WTC11 (cell line): ENCODE measurements at regions not wholly inside any gene's neighbourhood (a gene's known extent, or its start where the extent isn't known, plus 50 kb on each side); places are given as distances from the start of the nearest gene placed in this dataset.

Source experiments
- ATAC-seq: fragments of 200-7000 bp; cut with Tn5 transposase; 2 replicates; pipeline ENCODE4 v1.10.0; 2021; ENCODE audit warnings: mild to moderate bottlenecking, moderate library complexity
- CTCF ChIA-PET: fragments of 300-600 bp; sonication (Branson Sonifier 250); formaldehyde crosslinking; loops from one replicate; lab custom pipeline; 2021; ENCODE audit warnings: antibody characterized with exemption; lab: Charles Lee
- POLR2A ChIA-PET: fragments of 350-600 bp; sonication (Branson Sonifier 250); formaldehyde crosslinking; loops from one replicate; lab custom pipeline; 2021; ENCODE audit warnings: antibody characterized with exemption; lab: Charles Lee
- DNase-seq: peaks from one replicate; pipeline ENCODE4 v3.0.0; 2021; ENCODE audit warnings: low spot score
- H3K27ac Mint-ChIP-seq: 2 replicates; pipeline ENCODE4 v1.8.0; 2021; ENCODE audit warnings: mixed read lengths
- H3K27me3 Mint-ChIP-seq: 2 replicates; pipeline ENCODE4 v1.8.0; 2021; ENCODE audit warnings: low read depth, mild to moderate bottlenecking, moderate library complexity, mixed read lengths
- H3K36me3 Mint-ChIP-seq: 2 replicates; pipeline ENCODE4 v1.8.0; 2021; ENCODE audit warnings: mixed read lengths
- H3K4me1 Mint-ChIP-seq: 2 replicates; pipeline ENCODE4 v1.8.0; 2022; ENCODE audit warnings: mixed read lengths
- H3K4me3 Mint-ChIP-seq: 2 replicates; pipeline ENCODE4 v1.8.0; 2021; ENCODE audit warnings: mild to moderate bottlenecking, moderate library complexity, mixed read lengths
- H3K9me3 Mint-ChIP-seq: 2 replicates; pipeline ENCODE4 v1.8.0; 2021; ENCODE audit warnings: mixed read lengths
- HMGA2 ChIP-seq: fragments of 250-450 bp; sonication (Bioruptor Pico); IDR thresholded peaks from 2 replicates; pipeline ENCODE4 v1.4.0; 2021; ENCODE audit warnings: mild to moderate bottlenecking, moderate library complexity
- JAZF1 ChIP-seq: fragments of 250-450 bp; sonication (Bioruptor Pico); IDR thresholded peaks from 2 replicates; pipeline ENCODE4 v1.9.0; 2021; ENCODE audit warnings: moderate library complexity, mild to moderate bottlenecking, inconsistent platforms
- JUN ChIP-seq: sonication (generic); formaldehyde crosslinking; IDR thresholded peaks from 2 replicates; pipeline ENCODE4 v1.8.0; 2023; ENCODE audit warnings: mild to moderate bottlenecking, missing genetic modification reagents
- MXD4 ChIP-seq: fragments of 250-450 bp; sonication (Bioruptor Pico); IDR thresholded peaks from 2 replicates; pipeline ENCODE4 v1.8.0; 2021; ENCODE audit warnings: mild to moderate bottlenecking, moderate library complexity, borderline replicate concordance
- NFYB ChIP-seq: sonication (generic); formaldehyde crosslinking; conservative IDR thresholded peaks from 2 replicates; pipeline ENCODE4 v1.8.0; 2022; ENCODE audit warnings: low read depth, missing genetic modification reagents
- NR1H2 ChIP-seq: sonication (generic); formaldehyde crosslinking; IDR thresholded peaks from 2 replicates; pipeline ENCODE4 v1.9.0; 2021; ENCODE audit warnings: mild to moderate bottlenecking, moderate library complexity, missing genetic modification reagents
- OVOL2 ChIP-seq: fragments of 250-450 bp; sonication (Bioruptor Pico); IDR thresholded peaks from 2 replicates; pipeline ENCODE4 v1.9.0; 2021; ENCODE audit warnings: mild to moderate bottlenecking, borderline replicate concordance
- TEAD1 ChIP-seq: sonication (generic); formaldehyde crosslinking; IDR thresholded peaks from 2 replicates; pipeline ENCODE4 v1.8.0; 2022; ENCODE audit warnings: mild to moderate bottlenecking, missing genetic modification reagents
- TEAD4 ChIP-seq: sonication (generic); formaldehyde crosslinking; IDR thresholded peaks from 2 replicates; pipeline ENCODE4 v1.8.0; 2022; ENCODE audit warnings: mild to moderate bottlenecking, missing genetic modification reagents
- ZBTB21 ChIP-seq: sonication (generic); formaldehyde crosslinking; IDR thresholded peaks from 2 replicates; pipeline ENCODE4 v1.8.1; 2023; ENCODE audit warnings: mild to moderate bottlenecking, missing genetic modification reagents, borderline replicate concordance
- ZNF138 ChIP-seq: sonication (generic); formaldehyde crosslinking; conservative IDR thresholded peaks from 2 replicates; pipeline ENCODE4 v1.8.1; 2022; ENCODE audit warnings: mild to moderate bottlenecking, moderate library complexity, missing genetic modification reagents
- ZNF219 ChIP-seq: sonication (generic); formaldehyde crosslinking; IDR thresholded peaks from 2 replicates; pipeline ENCODE4 v1.8.0; 2023; ENCODE audit warnings: missing genetic modification reagents, mild to moderate bottlenecking, borderline replicate concordance
- ZNF232 ChIP-seq: sonication (generic); formaldehyde crosslinking; IDR thresholded peaks from 2 replicates; pipeline ENCODE4 v1.8.0; 2022; ENCODE audit warnings: mild to moderate bottlenecking, missing genetic modification reagents
- ZNF317 ChIP-seq: sonication (generic); formaldehyde crosslinking; IDR thresholded peaks from 2 replicates; pipeline ENCODE4 v1.8.1; 2023; ENCODE audit warnings: low read depth, mild to moderate bottlenecking, moderate library complexity, missing genetic modification reagents, borderline replicate concordance
- TF ChIP-seq, protein P1 (sequence below): sonication (generic); formaldehyde crosslinking; IDR thresholded peaks from 2 replicates; pipeline ENCODE4 v1.8.1; 2023; ENCODE audit warnings: mild to moderate bottlenecking, missing genetic modification reagents, borderline replicate concordance
- TF ChIP-seq, protein P2 (sequence below): fragments of 250-450 bp; sonication (Bioruptor Pico); IDR thresholded peaks from 2 replicates; pipeline ENCODE4 v2.1.2; 2022; ENCODE audit warnings: mild to moderate bottlenecking, moderate library complexity
- TF ChIP-seq, protein P3 (sequence below): fragments of 250-450 bp; sonication (Bioruptor Pico); IDR thresholded peaks from 2 replicates; pipeline ENCODE4 v1.8.0; 2021; ENCODE audit warnings: mild to moderate bottlenecking
- TF ChIP-seq, protein P4 (sequence below): sonication (generic); formaldehyde crosslinking; IDR thresholded peaks from 2 replicates; pipeline ENCODE4 v1.8.1; 2023; ENCODE audit warnings: mild to moderate bottlenecking, missing genetic modification reagents, moderate library complexity
- TF ChIP-seq, protein P5 (sequence below): fragments of 250-450 bp; sonication (Bioruptor Pico); IDR thresholded peaks from 2 replicates; pipeline ENCODE4 v1.9.0; 2021; ENCODE audit warnings: mild to moderate bottlenecking
- TF ChIP-seq, protein P6 (sequence below): sonication (generic); formaldehyde crosslinking; conservative IDR thresholded peaks from 2 replicates; pipeline ENCODE4 v1.8.1; 2023; ENCODE audit warnings: mild to moderate bottlenecking, low read depth, missing genetic modification reagents, moderate library complexity

DNA sequence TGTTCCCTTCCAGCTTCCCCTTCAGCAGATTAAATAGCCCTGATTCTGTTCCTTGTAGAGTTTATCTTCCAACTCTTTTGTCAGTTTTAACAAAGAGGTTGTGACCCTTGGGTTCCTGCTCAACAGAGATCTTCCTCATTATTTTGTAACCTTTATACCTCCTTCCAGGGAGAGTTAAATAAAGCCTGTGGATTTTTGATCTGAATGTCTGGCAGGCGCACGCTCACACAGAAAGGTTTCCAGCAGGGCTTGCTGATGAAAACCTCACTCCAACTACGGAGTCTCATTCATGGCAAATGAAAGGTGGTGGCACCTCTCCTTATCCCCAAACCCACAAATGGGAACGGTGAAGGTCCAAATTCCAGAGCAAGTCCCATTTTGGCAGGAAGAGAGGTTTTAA is 129.0 kb downstream of the SREK1 start (continued):
- TF ChIP-seq, protein P1, sequence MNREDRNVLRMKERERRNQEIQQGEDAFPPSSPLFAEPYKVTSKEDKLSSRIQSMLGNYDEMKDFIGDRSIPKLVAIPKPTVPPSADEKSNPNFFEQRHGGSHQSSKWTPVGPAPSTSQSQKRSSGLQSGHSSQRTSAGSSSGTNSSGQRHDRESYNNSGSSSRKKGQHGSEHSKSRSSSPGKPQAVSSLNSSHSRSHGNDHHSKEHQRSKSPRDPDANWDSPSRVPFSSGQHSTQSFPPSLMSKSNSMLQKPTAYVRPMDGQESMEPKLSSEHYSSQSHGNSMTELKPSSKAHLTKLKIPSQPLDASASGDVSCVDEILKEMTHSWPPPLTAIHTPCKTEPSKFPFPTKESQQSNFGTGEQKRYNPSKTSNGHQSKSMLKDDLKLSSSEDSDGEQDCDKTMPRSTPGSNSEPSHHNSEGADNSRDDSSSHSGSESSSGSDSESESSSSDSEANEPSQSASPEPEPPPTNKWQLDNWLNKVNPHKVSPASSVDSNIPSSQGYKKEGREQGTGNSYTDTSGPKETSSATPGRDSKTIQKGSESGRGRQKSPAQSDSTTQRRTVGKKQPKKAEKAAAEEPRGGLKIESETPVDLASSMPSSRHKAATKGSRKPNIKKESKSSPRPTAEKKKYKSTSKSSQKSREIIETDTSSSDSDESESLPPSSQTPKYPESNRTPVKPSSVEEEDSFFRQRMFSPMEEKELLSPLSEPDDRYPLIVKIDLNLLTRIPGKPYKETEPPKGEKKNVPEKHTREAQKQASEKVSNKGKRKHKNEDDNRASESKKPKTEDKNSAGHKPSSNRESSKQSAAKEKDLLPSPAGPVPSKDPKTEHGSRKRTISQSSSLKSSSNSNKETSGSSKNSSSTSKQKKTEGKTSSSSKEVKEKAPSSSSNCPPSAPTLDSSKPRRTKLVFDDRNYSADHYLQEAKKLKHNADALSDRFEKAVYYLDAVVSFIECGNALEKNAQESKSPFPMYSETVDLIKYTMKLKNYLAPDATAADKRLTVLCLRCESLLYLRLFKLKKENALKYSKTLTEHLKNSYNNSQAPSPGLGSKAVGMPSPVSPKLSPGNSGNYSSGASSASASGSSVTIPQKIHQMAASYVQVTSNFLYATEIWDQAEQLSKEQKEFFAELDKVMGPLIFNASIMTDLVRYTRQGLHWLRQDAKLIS (CRISPR knock-in tag): no peak
- TF ChIP-seq NR1H2 (CRISPR knock-in tag): no peak
- TF ChIP-seq HMGA2 (CRISPR knock-in tag): no peak

DNA sequence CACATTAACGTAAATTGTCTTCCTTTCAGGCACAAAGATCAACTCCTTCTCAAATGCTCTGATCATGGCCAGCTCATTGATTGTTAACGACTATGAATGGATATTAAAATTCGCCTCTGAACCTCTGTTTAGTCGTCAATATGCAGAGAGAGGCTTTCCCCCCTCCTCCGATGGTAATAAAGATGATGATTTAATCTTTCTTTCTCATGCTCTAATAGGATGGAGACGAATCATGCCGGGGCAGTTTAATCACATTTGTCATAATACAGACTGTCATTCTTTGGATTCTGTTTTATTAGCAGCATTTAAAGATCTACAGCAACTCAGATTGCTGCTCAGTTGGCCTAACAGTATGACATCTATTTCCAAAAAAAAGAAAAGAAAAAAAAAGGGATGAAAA is 132.9 kb downstream of the SREK1 start:
- Mint-ChIP-seq H3K4me1 (no peaks in the 10 kb centered on the region), H3K36me3 (no peaks in the 10 kb centered on the region), H3K4me3 (no peak overlapping the region)
- no peak for TF ChIP-seq ZNF232 (CRISPR knock-in tag)
- TF ChIP-seq, all 79 proteins: peak for 0
- Mint-ChIP-seq H3K27ac (no peak overlapping the region), H3K9me3 (no peaks in the 10 kb centered on the region), H3K27me3 (no peaks in the 10 kb centered on the region; the same call in 1 of the 2 replicates)
- CTCF ChIA-PET: no interaction called here
- no peak for DNase-seq
- POLR2A ChIA-PET: no interaction called here
- ATAC-seq: no peak

DNA sequence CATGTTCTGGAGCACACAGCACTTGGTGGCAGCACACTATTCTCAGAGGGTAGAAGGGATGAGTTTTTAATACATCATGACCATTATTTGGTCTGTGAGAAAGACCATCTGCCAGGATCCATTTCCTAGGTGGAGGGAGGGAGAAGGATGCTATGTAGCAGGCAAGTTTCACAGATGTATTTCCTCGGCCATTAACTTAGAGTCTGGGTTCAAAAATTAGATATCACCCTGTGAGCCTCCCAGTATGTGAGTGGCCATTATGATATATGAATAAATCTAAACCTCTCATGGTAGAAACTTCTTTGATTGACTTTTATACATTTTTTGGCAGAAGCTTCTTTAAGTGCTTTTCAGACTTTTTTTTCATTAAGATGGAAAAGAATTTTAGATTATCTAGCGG is 133.9 kb downstream of the SREK1 start:
- no peaks in the 10 kb centered on the region for H3K4me1 Mint-ChIP-seq
- ATAC-seq (no peak), DNase-seq (no peak)
- ChIA-PET POLR2A (no interaction called here), CTCF (no interaction called here)
- H3K36me3 Mint-ChIP-seq: no peaks in the 10 kb centered on the region
- no peak overlapping the region for H3K4me3 Mint-ChIP-seq
- no peaks in the 10 kb centered on the region for H3K9me3 Mint-ChIP-seq
- no peaks in the 10 kb centered on the region; the same call in 1 of the 2 replicates for H3K27me3 Mint-ChIP-seq
- no peak overlapping the region for H3K27ac Mint-ChIP-seq
- no peak for TF ChIP-seq OVOL2 (CRISPR knock-in tag)
- TF ChIP-seq MXD4 (CRISPR knock-in tag): no peak
- TF ChIP-seq, protein P2, sequence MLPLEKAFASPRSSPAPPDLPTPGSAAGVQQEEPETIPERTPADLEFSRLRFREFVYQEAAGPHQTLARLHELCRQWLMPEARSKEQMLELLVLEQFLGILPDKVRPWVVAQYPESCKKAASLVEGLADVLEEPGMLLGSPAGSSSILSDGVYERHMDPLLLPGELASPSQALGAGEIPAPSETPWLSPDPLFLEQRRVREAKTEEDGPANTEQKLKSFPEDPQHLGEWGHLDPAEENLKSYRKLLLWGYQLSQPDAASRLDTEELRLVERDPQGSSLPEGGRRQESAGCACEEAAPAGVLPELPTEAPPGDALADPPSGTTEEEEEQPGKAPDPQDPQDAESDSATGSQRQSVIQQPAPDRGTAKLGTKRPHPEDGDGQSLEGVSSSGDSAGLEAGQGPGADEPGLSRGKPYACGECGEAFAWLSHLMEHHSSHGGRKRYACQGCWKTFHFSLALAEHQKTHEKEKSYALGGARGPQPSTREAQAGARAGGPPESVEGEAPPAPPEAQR (CRISPR knock-in tag): no peak
- TF ChIP-seq, protein P3, sequence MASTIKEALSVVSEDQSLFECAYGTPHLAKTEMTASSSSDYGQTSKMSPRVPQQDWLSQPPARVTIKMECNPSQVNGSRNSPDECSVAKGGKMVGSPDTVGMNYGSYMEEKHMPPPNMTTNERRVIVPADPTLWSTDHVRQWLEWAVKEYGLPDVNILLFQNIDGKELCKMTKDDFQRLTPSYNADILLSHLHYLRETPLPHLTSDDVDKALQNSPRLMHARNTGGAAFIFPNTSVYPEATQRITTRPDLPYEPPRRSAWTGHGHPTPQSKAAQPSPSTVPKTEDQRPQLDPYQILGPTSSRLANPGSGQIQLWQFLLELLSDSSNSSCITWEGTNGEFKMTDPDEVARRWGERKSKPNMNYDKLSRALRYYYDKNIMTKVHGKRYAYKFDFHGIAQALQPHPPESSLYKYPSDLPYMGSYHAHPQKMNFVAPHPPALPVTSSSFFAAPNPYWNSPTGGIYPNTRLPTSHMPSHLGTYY (CRISPR knock-in tag): no peak
- TF ChIP-seq, protein P4, sequence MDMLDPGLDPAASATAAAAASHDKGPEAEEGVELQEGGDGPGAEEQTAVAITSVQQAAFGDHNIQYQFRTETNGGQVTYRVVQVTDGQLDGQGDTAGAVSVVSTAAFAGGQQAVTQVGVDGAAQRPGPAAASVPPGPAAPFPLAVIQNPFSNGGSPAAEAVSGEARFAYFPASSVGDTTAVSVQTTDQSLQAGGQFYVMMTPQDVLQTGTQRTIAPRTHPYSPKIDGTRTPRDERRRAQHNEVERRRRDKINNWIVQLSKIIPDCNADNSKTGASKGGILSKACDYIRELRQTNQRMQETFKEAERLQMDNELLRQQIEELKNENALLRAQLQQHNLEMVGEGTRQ (CRISPR knock-in tag): no peak
- no peak for TF ChIP-seq NFYB
- TF ChIP-seq ZBTB21: no peak
- TF ChIP-seq JUN (CRISPR knock-in tag): no peak
- TF ChIP-seq ZNF138: no peak
- TF ChIP-seq ZNF317 (CRISPR knock-in tag): no peak
- no peak for TF ChIP-seq TEAD1 (CRISPR knock-in tag)
- TF ChIP-seq, protein P5, sequence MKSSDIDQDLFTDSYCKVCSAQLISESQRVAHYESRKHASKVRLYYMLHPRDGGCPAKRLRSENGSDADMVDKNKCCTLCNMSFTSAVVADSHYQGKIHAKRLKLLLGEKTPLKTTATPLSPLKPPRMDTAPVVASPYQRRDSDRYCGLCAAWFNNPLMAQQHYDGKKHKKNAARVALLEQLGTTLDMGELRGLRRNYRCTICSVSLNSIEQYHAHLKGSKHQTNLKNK (CRISPR knock-in tag): no peak
- TF ChIP-seq TEAD4 (CRISPR knock-in tag): no peak
- TF ChIP-seq JAZF1 (CRISPR knock-in tag): no peak
- TF ChIP-seq, protein P6, sequence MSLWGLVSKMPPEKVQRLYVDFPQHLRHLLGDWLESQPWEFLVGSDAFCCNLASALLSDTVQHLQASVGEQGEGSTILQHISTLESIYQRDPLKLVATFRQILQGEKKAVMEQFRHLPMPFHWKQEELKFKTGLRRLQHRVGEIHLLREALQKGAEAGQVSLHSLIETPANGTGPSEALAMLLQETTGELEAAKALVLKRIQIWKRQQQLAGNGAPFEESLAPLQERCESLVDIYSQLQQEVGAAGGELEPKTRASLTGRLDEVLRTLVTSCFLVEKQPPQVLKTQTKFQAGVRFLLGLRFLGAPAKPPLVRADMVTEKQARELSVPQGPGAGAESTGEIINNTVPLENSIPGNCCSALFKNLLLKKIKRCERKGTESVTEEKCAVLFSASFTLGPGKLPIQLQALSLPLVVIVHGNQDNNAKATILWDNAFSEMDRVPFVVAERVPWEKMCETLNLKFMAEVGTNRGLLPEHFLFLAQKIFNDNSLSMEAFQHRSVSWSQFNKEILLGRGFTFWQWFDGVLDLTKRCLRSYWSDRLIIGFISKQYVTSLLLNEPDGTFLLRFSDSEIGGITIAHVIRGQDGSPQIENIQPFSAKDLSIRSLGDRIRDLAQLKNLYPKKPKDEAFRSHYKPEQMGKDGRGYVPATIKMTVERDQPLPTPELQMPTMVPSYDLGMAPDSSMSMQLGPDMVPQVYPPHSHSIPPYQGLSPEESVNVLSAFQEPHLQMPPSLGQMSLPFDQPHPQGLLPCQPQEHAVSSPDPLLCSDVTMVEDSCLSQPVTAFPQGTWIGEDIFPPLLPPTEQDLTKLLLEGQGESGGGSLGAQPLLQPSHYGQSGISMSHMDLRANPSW (CRISPR knock-in tag): no peak
- TF ChIP-seq ZNF219: no peak
